Astrocyte (in vitro differentiated cells and primary cell): ENCODE measurements at regions not wholly inside any gene's neighbourhood (a gene's known extent, or its start where the extent isn't known, plus 50 kb on each side); places are given as distances from the start of the nearest gene placed in this dataset.

Experiments used
- DNase-seq: peaks from one replicate; pipeline ENCODE4 v3.0.0-alpha.2; 2010; ENCODE audit warnings: low read depth
- FAIRE-seq: peaks from 2 replicates; lab custom pipeline; 2011; peaks lifted over from hg19 to GRCh38; lab: Jason Lieb, UNC
- H2AFZ ChIP-seq: 2 replicates; pipeline ENCODE4 v1.6.0; 2012; ENCODE audit warnings: low read depth, low read length, inconsistent platforms
- H3K27ac ChIP-seq: 2 replicates; pipeline ENCODE4 v1.5.1; 2011; ENCODE audit warnings: low read depth, low read length, inconsistent platforms
- H3K27me3 ChIP-seq: 2 replicates; pipeline ENCODE4 v1.6.0; 2011; ENCODE audit warnings: low read length, inconsistent platforms; ENCODE audit not compliant: insufficient read depth
- H3K36me3 ChIP-seq: 2 replicates; pipeline ENCODE4 v1.5.1; 2011; ENCODE audit warnings: low read length, inconsistent platforms; ENCODE audit not compliant: insufficient read depth
- H3K4me1 ChIP-seq: 2 replicates; pipeline ENCODE4 v1.5.1; 2011; ENCODE audit warnings: low read length, inconsistent platforms; ENCODE audit not compliant: insufficient read depth
- H3K4me2 ChIP-seq: 2 replicates; pipeline ENCODE4 v1.6.0; 2012; ENCODE audit warnings: low read length, inconsistent platforms
- H3K4me3 ChIP-seq: 2 replicates; pipeline ENCODE4 v1.5.1; 2011; ENCODE audit warnings: low read depth, mild to moderate bottlenecking, low read length, inconsistent platforms; ENCODE audit not compliant: insufficient read depth
- H3K79me2 ChIP-seq: 2 replicates; pipeline ENCODE4 v1.6.0; 2012; ENCODE audit warnings: mild to moderate bottlenecking, low read length, inconsistent platforms; ENCODE audit not compliant: insufficient read depth
- H3K9ac ChIP-seq: 2 replicates; pipeline ENCODE4 v1.6.0; 2012; ENCODE audit warnings: mild to moderate bottlenecking, low read length, inconsistent platforms
- H3K9me3 ChIP-seq: 2 replicates; pipeline ENCODE4 v1.5.1; 2012; ENCODE audit warnings: low read depth, mild to moderate bottlenecking, low read length, inconsistent platforms; ENCODE audit not compliant: insufficient read depth
- H4K20me1 ChIP-seq: 2 replicates; pipeline ENCODE4 v1.6.0; 2012; ENCODE audit warnings: low read length, inconsistent platforms; ENCODE audit not compliant: insufficient read depth
- H3K27ac Mint-ChIP-seq: one replicate; pipeline ENCODE4 v1.8.0; 2021; ENCODE audit warnings: mild to moderate bottlenecking, mixed read lengths; ENCODE audit not compliant: unreplicated experiment
- H3K27me3 Mint-ChIP-seq: one replicate; pipeline ENCODE4 v1.8.0; 2021; ENCODE audit warnings: low read depth, mixed read lengths; ENCODE audit not compliant: unreplicated experiment
- H3K36me3 Mint-ChIP-seq: one replicate; pipeline ENCODE4 v1.8.0; 2021; ENCODE audit warnings: low read depth, mixed read lengths; ENCODE audit not compliant: unreplicated experiment
- H3K4me1 Mint-ChIP-seq: one replicate; pipeline ENCODE4 v1.8.0; 2021; ENCODE audit warnings: low read depth, mixed read lengths; ENCODE audit not compliant: unreplicated experiment
- H3K4me3 Mint-ChIP-seq: one replicate; pipeline ENCODE4 v1.8.0; 2021; ENCODE audit warnings: mild to moderate bottlenecking, moderate library complexity, mixed read lengths; ENCODE audit not compliant: unreplicated experiment
- H3K9me3 Mint-ChIP-seq: one replicate; pipeline ENCODE4 v1.8.0; 2021; ENCODE audit warnings: mild to moderate bottlenecking, mixed read lengths; ENCODE audit not compliant: unreplicated experiment
- EZH2 ChIP-seq: IDR thresholded peaks from 2 replicates; pipeline ENCODE4 v1.6.1; 2012; ENCODE audit warnings: mild to moderate bottlenecking, low read length, inconsistent platforms; ENCODE audit not compliant: insufficient read depth
- TF ChIP-seq, protein P1 (sequence below): IDR thresholded peaks from 2 replicates; pipeline ENCODE4 v1.5.1; 2011; ENCODE audit warnings: low read depth, mild to moderate bottlenecking, inconsistent platforms, low read length, moderate library complexity; ENCODE audit not compliant: insufficient read depth

DNA sequence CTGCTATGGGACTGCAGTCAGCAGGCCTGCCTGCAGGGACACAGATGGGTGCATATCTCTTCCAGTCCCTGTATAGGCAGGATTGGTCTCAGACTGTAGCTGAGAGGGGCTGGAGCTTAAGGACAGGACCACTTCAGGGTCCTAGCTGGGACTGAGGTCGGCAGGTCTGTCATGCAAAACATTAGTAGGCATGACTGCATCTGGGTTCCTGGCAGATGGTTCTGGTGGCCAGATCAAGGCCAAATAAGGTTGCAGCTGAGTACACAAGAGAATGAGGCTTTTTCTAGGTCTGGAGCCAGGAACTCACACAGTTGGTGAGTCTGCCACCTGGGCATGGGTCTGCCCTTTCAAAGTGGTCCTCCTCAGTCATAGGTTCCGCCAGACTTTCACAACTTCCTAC is 155.8 kb downstream of the TPH2 start:
- Mint-ChIP-seq H3K9me3 (peaks cover 8% of the 10 kb centered on the region), H3K27ac (no peak overlapping the region), H3K4me1 (no peaks in the 10 kb centered on the region), H3K4me3 (no peak overlapping the region), H3K27me3 (no peaks in the 10 kb centered on the region), H3K36me3 (no peaks in the 10 kb centered on the region)
- H3K4me1 ChIP-seq, result no peaks in the 10 kb centered on the region
- TF ChIP-seq EZH2, result no peak
- TF ChIP-seq, protein P1, sequence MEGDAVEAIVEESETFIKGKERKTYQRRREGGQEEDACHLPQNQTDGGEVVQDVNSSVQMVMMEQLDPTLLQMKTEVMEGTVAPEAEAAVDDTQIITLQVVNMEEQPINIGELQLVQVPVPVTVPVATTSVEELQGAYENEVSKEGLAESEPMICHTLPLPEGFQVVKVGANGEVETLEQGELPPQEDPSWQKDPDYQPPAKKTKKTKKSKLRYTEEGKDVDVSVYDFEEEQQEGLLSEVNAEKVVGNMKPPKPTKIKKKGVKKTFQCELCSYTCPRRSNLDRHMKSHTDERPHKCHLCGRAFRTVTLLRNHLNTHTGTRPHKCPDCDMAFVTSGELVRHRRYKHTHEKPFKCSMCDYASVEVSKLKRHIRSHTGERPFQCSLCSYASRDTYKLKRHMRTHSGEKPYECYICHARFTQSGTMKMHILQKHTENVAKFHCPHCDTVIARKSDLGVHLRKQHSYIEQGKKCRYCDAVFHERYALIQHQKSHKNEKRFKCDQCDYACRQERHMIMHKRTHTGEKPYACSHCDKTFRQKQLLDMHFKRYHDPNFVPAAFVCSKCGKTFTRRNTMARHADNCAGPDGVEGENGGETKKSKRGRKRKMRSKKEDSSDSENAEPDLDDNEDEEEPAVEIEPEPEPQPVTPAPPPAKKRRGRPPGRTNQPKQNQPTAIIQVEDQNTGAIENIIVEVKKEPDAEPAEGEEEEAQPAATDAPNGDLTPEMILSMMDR, result no peak
- H3K27ac ChIP-seq, result no peak overlapping the region
- no peak overlapping the region for H2AFZ ChIP-seq
- H3K9ac ChIP-seq, result no peak overlapping the region
- H4K20me1 ChIP-seq, result no peaks in the 10 kb centered on the region
- no peak for FAIRE-seq
- no peak overlapping the region for H3K4me3 ChIP-seq
- H3K79me2 ChIP-seq, result no peaks in the 10 kb centered on the region
- H3K9me3 ChIP-seq, result no peaks in the 10 kb centered on the region
- H3K4me2 ChIP-seq, result no peak overlapping the region
- H3K36me3 ChIP-seq, result no peaks in the 10 kb centered on the region
- peaks cover 3% of the 10 kb centered on the region for H3K27me3 ChIP-seq
- no peak for DNase-seq

DNA sequence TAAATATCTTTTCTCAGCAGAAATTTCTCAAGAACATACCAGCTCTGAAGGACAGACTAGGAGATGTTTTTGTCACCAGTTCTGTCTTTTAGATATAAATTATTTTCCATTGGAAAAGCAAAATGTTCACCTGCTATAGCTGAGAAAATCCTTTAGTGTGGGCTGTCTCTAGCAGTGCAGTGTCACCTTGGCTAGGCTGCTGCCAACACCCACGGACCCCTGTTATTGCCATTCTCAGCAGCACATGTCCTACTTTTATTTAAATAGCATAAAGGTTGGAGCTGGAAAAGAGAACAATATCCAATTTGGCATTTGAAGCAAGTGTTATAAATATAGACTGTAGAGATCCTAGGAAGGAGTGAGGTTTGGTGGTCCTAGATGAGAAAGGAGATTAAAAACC is 156.4 kb downstream of the TPH2 start:
- H3K9ac ChIP-seq, result no peak overlapping the region
- TF ChIP-seq EZH2, result no peak
- TF ChIP-seq, protein P1, result no peak
- FAIRE-seq, result no peak
- H3K27ac ChIP-seq, result no peak overlapping the region
- DNase-seq, result no peak
- H2AFZ ChIP-seq, result no peak overlapping the region
- H3K27me3 ChIP-seq, result peaks cover 3% of the 10 kb centered on the region
- Mint-ChIP-seq H3K36me3 (no peaks in the 10 kb centered on the region), H3K27me3 (no peaks in the 10 kb centered on the region), H3K9me3 (peaks cover 8% of the 10 kb centered on the region), H3K27ac (no peak overlapping the region), H3K4me1 (no peaks in the 10 kb centered on the region), H3K4me3 (no peak overlapping the region)
- no peak overlapping the region for H3K4me2 ChIP-seq
- no peaks in the 10 kb centered on the region for H3K36me3 ChIP-seq
- H3K4me3 ChIP-seq, result no peak overlapping the region
- H3K4me1 ChIP-seq, result no peaks in the 10 kb centered on the region
- H4K20me1 ChIP-seq, result no peaks in the 10 kb centered on the region
- H3K9me3 ChIP-seq, result no peaks in the 10 kb centered on the region
- no peaks in the 10 kb centered on the region for H3K79me2 ChIP-seq

- H3K4me2 ChIP-seq, result no peak overlapping the region
- H3K4me3 ChIP-seq, result no peak overlapping the region
- Mint-ChIP-seq H3K4me1 (no peaks in the 10 kb centered on the region), H3K36me3 (no peaks in the 10 kb centered on the region), H3K27ac (no peak overlapping the region), H3K4me3 (no peak overlapping the region), H3K9me3 (peaks cover 7% of the 10 kb centered on the region), H3K27me3 (no peaks in the 10 kb centered on the region)
- no peak overlapping the region for H3K9ac ChIP-seq
- H3K79me2 ChIP-seq, result no peaks in the 10 kb centered on the region
- TF ChIP-seq, protein P1, result no peak
- no peak for TF ChIP-seq EZH2
- H4K20me1 ChIP-seq, result no peaks in the 10 kb centered on the region
- no peaks in the 10 kb centered on the region for H3K4me1 ChIP-seq
- DNase-seq (peak; percentile 2), FAIRE-seq (no peak)
- no peak overlapping the region for H3K27ac ChIP-seq
- H3K27me3 ChIP-seq, result peaks cover 3% of the 10 kb centered on the region
- no peak overlapping the region for H2AFZ ChIP-seq
- no peaks in the 10 kb centered on the region for H3K36me3 ChIP-seq
- H3K9me3 ChIP-seq, result no peaks in the 10 kb centered on the region
These were observed 160.0 kb downstream of the TPH2 start for GRCh38 chr12:72098622-72099021.
